ENCODE measurements at regions not wholly inside any gene's neighbourhood (a gene's known extent, or its start where the extent isn't known, plus 50 kb on each side); places are given as distances from the start of the nearest gene placed in this dataset.
"Not testable (repeated sequence)": the region's sequence is repeated elsewhere in the genome, so short reads cannot be mapped to it uniquely, and the experiment has no call there.

- H2BK15ac ChIP-seq (ENCODE audit: low read depth, low read length): no peak overlapping the region
Measured at GRCh38 chr2:78261454-78261853, 739.3 kb upstream of the LRRTM4 start.

GRCh38 chr2:78262089-78262488 lies 739.9 kb upstream of the LRRTM4 start:
- H3K36me3 Mint-ChIP-seq (ENCODE audit: insufficient read depth in 1 of 3, low read depth in 3 of 3); H2AFZ ChIP-seq (ENCODE audit: low read length); H3K4me3 Mint-ChIP-seq; H3K4me1 ChIP-seq (ENCODE audit: insufficient read depth, low read length); H3K23ac ChIP-seq (ENCODE audit: insufficient read length, low read depth, low read length); H3K9ac ChIP-seq (ENCODE audit: extremely low read depth, insufficient read length, low read length); H2BK15ac ChIP-seq (ENCODE audit: low read depth, low read length); H3K9me3 ChIP-seq (ENCODE audit: control insufficient read depth, low read depth, low read length); H3K9me3 Mint-ChIP-seq; H2BK20ac ChIP-seq (ENCODE audit: low read depth, low read length, poor library complexity, severe bottlenecking); H3K4me2 ChIP-seq (ENCODE audit: insufficient read depth, insufficient read length, low read length); H4K20me1 ChIP-seq (ENCODE audit: control insufficient read depth, insufficient read depth, insufficient read length); H3K4me1 Mint-ChIP-seq; H3K27ac Mint-ChIP-seq; H3K27ac ChIP-seq (ENCODE audit: insufficient read length, low read depth, low read length); H4K8ac ChIP-seq (replicated peaks; ENCODE audit: insufficient read length, low read depth, low read length); H2BK120ac ChIP-seq (ENCODE audit: low read depth, low read length, poor library complexity, severe bottlenecking); H3K56ac ChIP-seq (ENCODE audit: insufficient read length, low read depth, low read length); H2AK5ac ChIP-seq (ENCODE audit: insufficient read length, low read length); H3K79me2 ChIP-seq (ENCODE audit: insufficient read depth, low read length); DNase-seq; H4K91ac ChIP-seq (ENCODE audit: insufficient read length, low read depth, low read length); H3K27me3 ChIP-seq (ENCODE audit: insufficient read depth, low read length); H3K23me2 ChIP-seq (ENCODE audit: insufficient read length, low read depth, low read length, poor library complexity, severe bottlenecking); H3K14ac ChIP-seq (ENCODE audit: insufficient read depth, low read length); H3K27me3 Mint-ChIP-seq (ENCODE audit: low read depth); H3K79me1 ChIP-seq (ENCODE audit: insufficient read depth, low read depth, low read length, poor library complexity, severe bottlenecking); H3T11ph ChIP-seq (ENCODE audit: low read length); H4K5ac ChIP-seq (ENCODE audit: insufficient read length, low read depth, low read length); H2BK12ac ChIP-seq (ENCODE audit: insufficient read length, low read depth, low read length); H2BK5ac ChIP-seq (ENCODE audit: insufficient read length, low read length); H3K18ac ChIP-seq (ENCODE audit: insufficient read length, low read depth, low read length); H3K4ac ChIP-seq (ENCODE audit: low read depth, low read length): not testable (repeated sequence)
- WGBS (ENCODE audit: extremely low coverage, insufficient read length, low lambda C conversion rate): no CpG with 5 or more reads among the region's 10 CpGs

More at GRCh38 chr2:78261454-78261853, 739.3 kb upstream of the LRRTM4 start:
- H3K27me3 Mint-ChIP-seq (ENCODE audit: low read depth): no peaks in the 10 kb centered on the region
- Histone ChIP-seq H2AFZ (ENCODE audit: low read length) (no peak overlapping the region), H3K9ac (ENCODE audit: extremely low read depth, insufficient read length, low read length) (no peak overlapping the region), H2BK12ac (ENCODE audit: insufficient read length, low read depth, low read length) (no peak overlapping the region), H4K8ac (replicated peaks; ENCODE audit: insufficient read length, low read depth, low read length) (no peak overlapping the region), H3K9me3 (ENCODE audit: control insufficient read depth, low read depth, low read length) (no peaks in the 10 kb centered on the region), H2BK5ac (ENCODE audit: insufficient read length, low read length) (no peak overlapping the region), H3K27ac (ENCODE audit: insufficient read length, low read depth, low read length) (no peak overlapping the region), H4K5ac (ENCODE audit: insufficient read length, low read depth, low read length) (no peak overlapping the region), H4K91ac (ENCODE audit: insufficient read length, low read depth, low read length) (no peak overlapping the region), H3K4ac (ENCODE audit: low read depth, low read length) (no peak overlapping the region), H2BK120ac (ENCODE audit: low read depth, low read length, poor library complexity, severe bottlenecking) (no peak overlapping the region), H3K4me1 (ENCODE audit: insufficient read depth, low read length) (no peaks in the 10 kb centered on the region), H3K4me2 (ENCODE audit: insufficient read depth, insufficient read length, low read length) (no peak overlapping the region), H3K27me3 (ENCODE audit: insufficient read depth, low read length) (no peaks in the 10 kb centered on the region), H3K79me2 (ENCODE audit: insufficient read depth, low read length) (no peaks in the 10 kb centered on the region), H2BK20ac (ENCODE audit: low read depth, low read length, poor library complexity, severe bottlenecking) (no peak overlapping the region), H3K23ac (ENCODE audit: insufficient read length, low read depth, low read length) (no peak overlapping the region), H4K20me1 (ENCODE audit: control insufficient read depth, insufficient read depth, insufficient read length) (no peaks in the 10 kb centered on the region), H3K14ac (ENCODE audit: insufficient read depth, low read length) (no peak overlapping the region), H3T11ph (ENCODE audit: low read length) (no peak overlapping the region), H3K18ac (ENCODE audit: insufficient read length, low read depth, low read length) (no peak overlapping the region), H3K56ac (ENCODE audit: insufficient read length, low read depth, low read length) (no peak overlapping the region), H3K79me1 (ENCODE audit: insufficient read depth, low read depth, low read length, poor library complexity, severe bottlenecking) (no peaks in the 10 kb centered on the region), H2AK5ac (ENCODE audit: insufficient read length, low read length) (no peak overlapping the region), H3K23me2 (ENCODE audit: insufficient read length, low read depth, low read length, poor library complexity, severe bottlenecking) (no peaks in the 10 kb centered on the region)
- peak overlapping the region in 1 of 3 experiments; percentile 44; a peak in 2 of 7 replicates for H3K27ac Mint-ChIP-seq
- H3K4me1 Mint-ChIP-seq: peaks cover 6 to 7% of the 10 kb centered on the region in 2 experiments
- H3K36me3 Mint-ChIP-seq (ENCODE audit: insufficient read depth in 1 of 3, low read depth in 3 of 3): no peaks in the 10 kb centered on the region
- peak; percentile 26 for DNase-seq
- peak; percentile 36; the same call in 2 of the 3 replicates for TF ChIP-seq CTCF (conservative IDR thresholded peaks at IDR 0.05)
- WGBS (ENCODE audit: extremely low coverage, insufficient read length, low lambda C conversion rate): no CpG with 5 or more reads among the region's 1 CpG
- H3K4me3 Mint-ChIP-seq: no peak overlapping the region; a peak in 1 of 5 replicates
- no peaks in the 10 kb centered on the region for H3K9me3 Mint-ChIP-seq

All from H9 (cell line).